ENCODE measurements at regions not wholly inside any gene's neighbourhood (a gene's known extent, or its start where the extent isn't known, plus 50 kb on each side); places are given as distances from the start of the nearest gene placed in this dataset.
"Not testable (repeated sequence)": the region's sequence is repeated elsewhere in the genome, so short reads cannot be mapped to it uniquely, and the experiment has no call there.

GRCh38 chrX:80508083-80508482 lies 87.8 kb downstream of the TENT5D start:
- not testable (repeated sequence) for DNase-seq

- DNase-seq, result peak; percentile 19
These were observed 91.9 kb downstream of the TENT5D start for GRCh38 chrX:80511969-80512760.

GRCh38 chrX:80512924-80513323 lies 92.7 kb downstream of the TENT5D start:
- no peak for DNase-seq

GRCh38 chrX:80513625-80514024 lies 93.4 kb downstream of the TENT5D start:
- DNase-seq, result no peak

GRCh38 chrX:80537096-80537495 lies 116.8 kb downstream of the TENT5D start:
- no peak for DNase-seq

GRCh38 chrX:80550722-80551121 lies 130.5 kb downstream of the TENT5D start:
- no peak for DNase-seq

GRCh38 chrX:80556148-80556547 lies 135.9 kb downstream of the TENT5D start:
- no peak for DNase-seq

- no peak for DNase-seq
These were observed 152.4 kb downstream of the TENT5D start for GRCh38 chrX:80572636-80573035.

- no peak for DNase-seq
These were observed 153.0 kb downstream of the TENT5D start for GRCh38 chrX:80573275-80573674.

- DNase-seq, result not testable (repeated sequence)
These were observed 154.3 kb downstream of the TENT5D start for GRCh38 chrX:80574486-80575086.

GRCh38 chrX:80576267-80576666 lies 156.0 kb downstream of the TENT5D start:
- no peak for DNase-seq

GRCh38 chrX:80576806-80577533 lies 156.7 kb downstream of the TENT5D start:
- no peak for DNase-seq

- DNase-seq, result no peak
These were observed 158.4 kb downstream of the TENT5D start for GRCh38 chrX:80578517-80579105.

- not testable (repeated sequence) for DNase-seq
These were observed 170.7 kb downstream of the TENT5D start for GRCh38 chrX:80590992-80591391.

GRCh38 chrX:80602036-80602860 lies 182.0 kb downstream of the TENT5D start:
- DNase-seq, result no peak
